AG09309 (cell line): ENCODE measurements at regions not wholly inside any gene's neighbourhood (a gene's known extent, or its start where the extent isn't known, plus 50 kb on each side); places are given as distances from the start of the nearest gene placed in this dataset.

Experiments
- DNase-seq: peaks from one replicate; pipeline ENCODE4 v3.0.0-alpha.2; 2010; ENCODE audit warnings: low read depth
- H3K4me3 ChIP-seq: 2 replicates; pipeline ENCODE4 v1.5.1; 2011; ENCODE audit warnings: mild to moderate bottlenecking, low read depth, low read length, moderate library complexity; ENCODE audit not compliant: control insufficient read depth
- TF ChIP-seq, protein P1 (sequence below): IDR thresholded peaks from 2 replicates; pipeline ENCODE4 v1.5.1; 2011; ENCODE audit warnings: mild to moderate bottlenecking, low read depth, low read length, inconsistent platforms; ENCODE audit not compliant: insufficient read depth, control insufficient read depth; ENCODE audit errors: missing control alignments

- TF ChIP-seq, protein P1, sequence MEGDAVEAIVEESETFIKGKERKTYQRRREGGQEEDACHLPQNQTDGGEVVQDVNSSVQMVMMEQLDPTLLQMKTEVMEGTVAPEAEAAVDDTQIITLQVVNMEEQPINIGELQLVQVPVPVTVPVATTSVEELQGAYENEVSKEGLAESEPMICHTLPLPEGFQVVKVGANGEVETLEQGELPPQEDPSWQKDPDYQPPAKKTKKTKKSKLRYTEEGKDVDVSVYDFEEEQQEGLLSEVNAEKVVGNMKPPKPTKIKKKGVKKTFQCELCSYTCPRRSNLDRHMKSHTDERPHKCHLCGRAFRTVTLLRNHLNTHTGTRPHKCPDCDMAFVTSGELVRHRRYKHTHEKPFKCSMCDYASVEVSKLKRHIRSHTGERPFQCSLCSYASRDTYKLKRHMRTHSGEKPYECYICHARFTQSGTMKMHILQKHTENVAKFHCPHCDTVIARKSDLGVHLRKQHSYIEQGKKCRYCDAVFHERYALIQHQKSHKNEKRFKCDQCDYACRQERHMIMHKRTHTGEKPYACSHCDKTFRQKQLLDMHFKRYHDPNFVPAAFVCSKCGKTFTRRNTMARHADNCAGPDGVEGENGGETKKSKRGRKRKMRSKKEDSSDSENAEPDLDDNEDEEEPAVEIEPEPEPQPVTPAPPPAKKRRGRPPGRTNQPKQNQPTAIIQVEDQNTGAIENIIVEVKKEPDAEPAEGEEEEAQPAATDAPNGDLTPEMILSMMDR: no peak
- DNase-seq: no peak
- no peak overlapping the region for H3K4me3 ChIP-seq
Measured at GRCh38 chr3:103009609-103010008, 574.8 kb downstream of the ZPLD1 start.

DNA sequence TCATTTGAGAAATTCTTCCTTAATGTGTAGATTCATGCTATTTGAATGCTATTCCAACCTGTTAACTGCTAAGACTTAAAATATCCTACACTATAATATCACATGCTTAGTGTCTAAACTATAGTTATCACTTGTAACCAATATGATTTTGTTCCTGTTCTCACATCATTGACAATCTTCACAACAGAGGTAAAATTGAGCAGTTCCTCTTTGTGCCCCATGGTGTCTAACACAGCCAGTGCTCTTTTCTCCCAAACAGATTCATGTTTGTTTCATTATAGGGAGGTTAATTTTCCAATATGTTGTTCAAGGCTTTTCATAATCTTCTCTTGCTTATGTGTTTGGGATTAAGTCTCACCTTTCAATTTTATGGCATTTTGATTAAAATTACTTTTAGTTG lies 591.1 kb downstream of the ZPLD1 start:
- no peak for DNase-seq
- TF ChIP-seq, protein P1: no peak
- no peak overlapping the region for H3K4me3 ChIP-seq

GRCh38 chr3:103033841-103034240 lies 599.0 kb downstream of the ZPLD1 start:
- TF ChIP-seq, protein P1: no peak
- no peak overlapping the region for H3K4me3 ChIP-seq
- DNase-seq: no peak

GRCh38 chr3:103047640-103048039 lies 612.8 kb downstream of the ZPLD1 start:
- TF ChIP-seq, protein P1: no peak
- no peak overlapping the region for H3K4me3 ChIP-seq
- DNase-seq: no peak

DNA sequence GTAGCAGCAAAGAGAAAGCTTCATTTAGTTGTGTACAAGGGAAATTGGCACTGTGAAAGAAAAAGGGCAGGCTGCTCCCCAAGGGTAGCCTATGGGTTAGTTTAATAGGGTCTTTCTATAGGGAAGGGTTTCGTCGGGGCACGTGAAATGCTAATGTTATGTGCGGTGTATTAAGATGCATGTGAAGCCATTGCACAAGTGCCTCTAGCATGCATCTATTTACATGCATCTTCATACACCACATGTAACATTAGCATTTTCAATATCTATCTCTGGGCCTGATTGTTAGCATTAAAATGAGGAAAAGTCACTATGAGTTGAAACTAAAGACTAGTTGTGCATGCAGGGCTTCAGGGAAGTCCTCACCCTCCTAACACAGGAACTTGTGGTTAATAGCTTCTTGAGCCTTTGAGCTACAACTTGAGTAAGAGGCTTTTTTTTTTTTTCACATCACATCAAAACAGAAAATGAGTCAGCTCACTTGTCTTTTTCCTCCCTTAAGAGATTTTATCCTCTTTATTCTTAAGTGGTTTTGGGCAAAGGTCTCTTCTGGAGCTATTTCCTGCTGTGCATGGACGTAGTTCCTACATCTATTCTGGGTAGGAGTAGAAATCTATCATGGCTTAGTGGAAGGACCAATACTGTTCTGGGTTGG lies 613.4 kb downstream of the ZPLD1 start:
- TF ChIP-seq, protein P1: no peak
- no peak overlapping the region for H3K4me3 ChIP-seq
- DNase-seq: no peak

- no peak overlapping the region for H3K4me3 ChIP-seq
- no peak for DNase-seq
- TF ChIP-seq, protein P1: no peak
Measured at GRCh38 chr3:103052236-103052830, 617.5 kb downstream of the ZPLD1 start.

DNA sequence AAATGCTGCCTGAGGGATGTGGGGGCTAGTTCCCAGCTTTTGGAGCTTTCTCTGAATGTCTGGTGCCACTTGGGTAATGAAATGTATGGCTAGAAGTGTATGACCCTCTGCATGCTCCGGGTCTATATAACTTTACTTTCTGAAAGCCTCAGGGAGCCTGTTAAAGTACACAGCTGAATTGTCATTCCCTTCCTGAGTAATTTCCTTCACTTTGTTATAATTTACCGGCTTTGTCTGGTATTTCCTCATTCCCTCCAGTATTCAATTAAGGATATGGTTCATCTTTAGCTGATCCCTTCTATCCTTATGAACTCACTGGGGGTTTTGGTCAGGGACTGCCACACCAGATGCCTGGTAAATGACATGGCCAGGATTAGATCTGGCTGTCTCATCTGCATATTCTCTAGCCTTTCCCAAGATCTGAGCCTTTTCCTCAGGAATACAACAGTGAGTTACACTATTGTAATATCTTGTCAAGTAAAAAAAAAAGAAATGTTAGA lies 620.3 kb downstream of the ZPLD1 start:
- H3K4me3 ChIP-seq: no peak overlapping the region
- no peak for DNase-seq
- TF ChIP-seq, protein P1: no peak
